ENCODE measurements at regions not wholly inside any gene's neighbourhood (a gene's known extent, or its start where the extent isn't known, plus 50 kb on each side); places are given as distances from the start of the nearest gene placed in this dataset.
"Not testable (repeated sequence)": the region's sequence is repeated elsewhere in the genome, so short reads cannot be mapped to it uniquely, and the experiment has no call there.

DNA sequence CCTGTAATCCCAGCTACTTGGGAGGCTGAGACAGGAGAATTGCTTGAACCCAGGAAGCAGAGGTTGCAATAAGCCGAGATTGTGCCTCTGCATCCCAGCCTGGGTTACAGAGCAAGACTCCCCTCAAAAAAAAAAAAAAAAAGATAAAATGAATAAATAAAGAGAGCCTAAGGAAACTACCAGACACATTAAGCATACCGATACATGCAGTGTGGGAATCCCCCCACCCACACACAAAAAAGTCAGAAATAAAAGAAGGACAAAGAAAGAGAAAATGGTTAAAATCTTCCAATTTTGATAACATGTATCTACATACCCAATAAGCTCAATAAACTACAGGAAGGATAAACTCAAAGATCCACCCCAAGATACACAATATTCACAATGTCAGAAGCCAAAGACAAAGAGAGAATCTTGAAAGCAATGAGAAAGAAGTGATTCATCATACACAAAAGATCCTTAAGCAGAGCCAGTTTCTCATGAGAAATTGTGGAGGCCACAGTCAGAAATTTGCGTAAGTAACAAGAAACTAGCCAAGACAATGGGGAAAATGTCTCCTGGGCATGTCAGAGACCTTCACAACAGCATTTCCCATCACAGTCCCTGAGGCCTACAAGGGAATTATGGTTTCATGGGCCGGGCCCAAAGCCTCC, 1197.0 kb downstream of the AMY1C start:
- no peak for DNase-seq (ENCODE audit: low read depth in 2 of 2)

DNA sequence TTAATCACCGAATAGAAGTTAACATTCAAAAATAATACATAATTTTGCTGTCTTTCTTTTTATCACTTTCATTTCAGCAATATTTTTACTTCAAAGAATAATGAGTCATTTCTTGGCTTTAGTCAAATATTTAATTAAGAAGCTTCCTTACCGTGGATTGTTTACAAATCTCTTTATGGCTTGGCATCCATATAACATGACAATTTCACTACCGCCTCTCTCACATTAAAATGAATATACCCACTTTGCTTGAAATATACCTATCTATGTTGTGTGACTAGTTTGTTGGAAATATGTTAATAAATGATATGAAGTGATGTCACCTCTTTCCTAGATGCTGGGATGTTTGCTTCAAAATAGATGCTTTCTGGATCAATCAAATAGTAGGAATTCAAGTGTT, 1203.9 kb downstream of the AMY1C start:
- no peak for DNase-seq (ENCODE audit: low read depth in 2 of 2)

DNA sequence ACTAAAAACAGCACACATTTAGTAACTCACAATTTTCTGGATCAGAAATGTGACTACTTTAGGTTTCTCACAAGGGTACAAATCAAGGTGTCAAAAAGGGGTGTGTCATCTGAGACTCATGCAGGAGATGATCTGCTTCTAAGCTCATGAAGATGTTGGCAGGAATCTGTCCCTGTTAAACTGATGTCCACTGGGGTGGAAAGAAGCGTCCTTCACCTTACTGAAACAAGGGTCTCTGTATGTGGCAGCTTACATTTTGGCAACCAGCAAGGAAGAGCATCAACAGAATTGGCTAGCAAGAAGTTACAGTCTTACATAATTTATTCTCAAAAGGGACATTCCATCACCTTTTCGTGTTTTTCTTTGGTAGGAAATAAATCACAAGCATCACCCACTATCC, 1223.8 kb downstream of the AMY1C start:
- DNase-seq (ENCODE audit: low read depth in 2 of 2), result no peak

DNA sequence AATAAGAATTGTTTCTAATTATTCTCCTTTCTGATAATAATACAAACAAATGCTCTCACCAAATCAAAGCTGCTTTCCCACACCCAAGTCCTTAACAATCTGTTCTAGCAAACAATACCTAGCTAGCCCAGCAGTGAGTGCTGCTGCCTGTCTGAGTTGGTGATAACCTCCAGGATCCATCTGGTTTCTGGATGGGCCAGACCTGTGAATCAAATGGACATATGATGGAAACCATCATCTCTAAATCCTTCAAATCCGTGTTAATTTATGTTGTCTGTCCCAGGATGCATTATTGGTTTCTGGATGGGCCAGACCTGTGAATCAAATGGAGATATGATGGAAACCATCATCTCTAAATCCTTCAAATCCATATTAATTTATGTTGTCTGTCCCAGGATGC, 1230.0 kb downstream of the AMY1C start:
- DNase-seq (ENCODE audit: low read depth in 2 of 2), result no peak

DNA sequence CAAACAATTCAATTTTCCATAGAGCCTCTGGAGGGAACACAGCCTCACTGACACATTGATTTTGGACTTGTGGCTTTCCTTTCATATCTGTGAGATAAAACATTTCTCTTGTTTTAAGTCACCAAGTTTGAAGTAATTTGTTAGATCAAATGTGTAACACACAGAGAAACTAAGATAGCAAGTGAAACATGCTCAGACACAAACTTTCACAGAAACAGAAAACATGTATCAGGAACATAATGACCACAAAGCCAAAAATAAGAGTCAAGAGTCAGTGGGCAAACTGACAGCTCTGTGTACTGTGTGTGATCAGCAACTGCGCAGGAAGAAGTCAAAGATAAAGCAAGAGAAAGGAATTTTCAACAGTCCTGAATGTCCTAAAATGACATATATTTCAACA, 1237.5 kb downstream of the AMY1C start:
- DNase-seq (ENCODE audit: low read depth in 2 of 2), result no peak

DNA sequence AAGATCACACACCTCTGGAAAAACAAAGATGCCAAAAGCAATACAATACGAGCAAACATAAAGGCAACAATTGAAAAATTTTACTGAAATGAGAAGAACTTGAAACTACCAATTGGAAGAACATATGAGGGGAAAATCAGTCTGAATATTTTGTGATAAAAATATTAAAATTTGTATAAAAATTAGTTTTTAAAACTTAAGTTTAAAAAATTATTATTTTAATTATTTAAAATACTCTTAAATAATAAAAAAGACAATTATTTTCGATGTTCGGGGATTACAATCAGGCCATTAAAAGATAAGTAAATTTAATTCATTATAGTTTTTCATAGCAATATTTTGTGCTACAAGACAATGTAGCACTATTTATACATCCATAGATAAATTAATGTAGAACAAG, 1239.3 kb downstream of the AMY1C start:
- no peak for DNase-seq (ENCODE audit: low read depth in 2 of 2)

DNA sequence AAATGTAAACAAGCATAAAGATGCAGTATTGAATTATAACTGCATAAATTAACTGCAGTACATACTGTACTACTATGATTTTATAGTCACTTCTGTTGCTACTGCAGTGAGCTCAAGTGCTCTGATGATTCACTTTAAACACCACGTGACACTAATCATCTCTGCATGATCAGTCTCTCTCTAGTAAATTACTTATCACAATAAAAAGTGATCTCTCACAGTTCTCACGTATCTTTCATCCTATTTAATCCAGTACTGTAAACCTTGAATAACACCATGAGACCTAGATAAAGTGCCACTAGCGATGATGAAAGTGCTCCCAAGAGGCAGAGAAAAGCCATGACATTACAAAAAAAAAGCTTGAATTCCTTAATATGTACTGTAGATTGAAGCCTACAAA, 1242.0 kb downstream of the AMY1C start:
- DNase-seq (ENCODE audit: low read depth in 2 of 2), result no peak

DNA sequence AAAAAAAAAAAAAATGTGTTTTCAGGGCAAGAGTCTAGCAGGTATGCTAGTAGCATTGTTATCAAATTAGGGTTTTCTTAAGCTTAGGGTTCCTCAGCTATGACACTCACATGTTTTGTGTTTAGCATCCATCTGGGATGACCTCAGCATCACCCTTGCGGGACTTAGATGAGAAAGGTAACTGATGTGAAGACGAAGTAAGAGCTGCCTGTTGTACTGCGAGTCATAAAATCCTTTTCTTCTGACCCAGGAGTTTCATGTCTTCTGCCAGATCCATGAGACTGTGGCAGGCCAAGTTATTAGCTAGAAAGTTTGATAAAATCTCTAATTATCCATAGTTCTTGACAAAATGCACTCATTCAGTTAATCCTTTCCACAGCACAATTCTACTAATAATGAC, 1251.1 kb downstream of the AMY1C start:
- no peak for DNase-seq (ENCODE audit: low read depth in 2 of 2)

DNA sequence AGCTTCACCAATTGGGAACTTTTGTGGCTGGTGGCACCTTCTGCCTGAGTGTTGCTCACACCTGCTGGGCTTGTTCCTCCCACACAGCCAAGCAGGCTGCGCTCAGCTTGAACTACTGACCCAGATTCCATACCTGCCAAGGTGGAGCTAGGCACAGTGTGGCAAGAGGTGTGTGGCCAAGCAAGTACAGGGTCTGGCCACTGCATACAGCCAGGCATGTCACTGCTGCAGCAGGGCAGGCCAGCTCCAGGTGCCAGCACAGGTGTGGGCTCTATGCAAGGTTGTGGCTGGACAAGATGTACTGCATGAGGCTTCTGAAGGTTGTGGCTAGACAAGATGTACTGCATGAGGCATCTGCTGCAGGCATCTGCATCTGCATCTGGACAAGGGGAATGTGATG, 1254.8 kb downstream of the AMY1C start:
- no peak for DNase-seq (ENCODE audit: low read depth in 2 of 2)

DNA sequence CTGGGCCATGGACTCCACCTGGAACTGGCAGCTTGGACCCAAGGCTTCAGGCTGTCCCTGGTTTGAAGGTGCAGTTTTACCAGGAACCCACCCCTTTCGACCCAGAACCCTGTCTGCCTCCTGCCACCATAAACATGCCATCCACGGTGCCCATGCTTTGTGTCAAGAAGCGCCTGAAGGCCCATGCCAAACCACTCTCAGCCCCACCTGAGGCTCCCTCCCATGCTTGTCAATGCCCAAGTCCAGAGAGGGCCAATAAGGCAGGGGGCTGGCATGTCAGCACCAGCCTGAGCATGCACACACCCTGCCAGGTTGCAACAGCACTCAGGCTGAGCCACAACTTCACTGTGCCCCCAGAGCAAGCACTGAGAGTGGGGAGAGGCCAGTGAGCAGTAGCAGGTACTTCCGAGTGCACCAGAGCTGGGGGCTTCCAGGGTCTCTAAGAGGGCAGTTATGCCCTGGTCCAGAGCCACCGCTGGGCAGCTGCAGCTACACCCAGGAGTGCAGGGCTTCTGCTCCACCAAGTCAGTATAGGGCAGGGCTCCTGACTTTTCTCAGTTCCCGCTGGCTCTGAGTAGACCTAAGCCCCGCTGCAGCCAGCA, 1256.0 kb downstream of the AMY1C start:
- DNase-seq (ENCODE audit: low read depth in 2 of 2), result no peak

DNA sequence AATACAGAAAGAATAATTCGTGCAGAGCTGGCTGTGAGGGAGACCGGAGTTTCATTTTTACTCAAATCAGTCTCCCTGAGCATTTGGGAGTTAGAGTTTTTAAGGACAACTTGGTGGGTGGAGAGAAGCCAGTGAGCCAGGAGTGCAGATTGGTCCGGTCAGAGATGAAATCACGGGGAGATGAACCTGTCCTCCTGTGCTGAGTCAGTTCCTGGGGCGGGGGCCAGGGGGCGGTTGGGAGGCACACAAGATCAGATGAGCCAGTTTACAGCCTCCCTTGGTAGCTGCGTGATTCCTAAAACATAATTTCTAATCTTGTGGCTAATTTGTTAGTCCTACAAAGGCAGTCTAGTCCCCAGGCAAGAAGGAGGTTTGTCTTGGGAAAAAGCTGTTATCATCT, 1267.9 kb downstream of the AMY1C start:
- DNase-seq (ENCODE audit: low read depth in 2 of 2), result no peak

DNA sequence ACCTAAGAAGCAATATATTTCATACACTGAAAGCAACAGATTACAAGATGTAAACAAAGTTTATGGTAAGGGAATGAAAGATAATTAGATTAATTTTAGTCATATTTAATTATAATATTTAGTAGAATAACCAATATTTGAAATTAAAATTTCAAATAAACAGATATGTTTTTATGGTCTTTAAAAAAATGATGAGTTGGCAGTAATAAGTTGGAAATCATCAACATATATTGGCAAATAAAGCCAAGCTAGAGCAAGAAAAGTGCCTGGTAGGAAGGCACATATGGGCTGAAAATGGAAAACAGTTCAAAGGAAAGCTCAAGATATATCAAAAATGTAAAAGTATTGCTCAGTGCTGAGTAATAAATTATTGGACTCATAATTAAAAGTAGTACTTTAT, 1274.0 kb downstream of the AMY1C start:
- no peak for DNase-seq (ENCODE audit: low read depth in 2 of 2)

DNA sequence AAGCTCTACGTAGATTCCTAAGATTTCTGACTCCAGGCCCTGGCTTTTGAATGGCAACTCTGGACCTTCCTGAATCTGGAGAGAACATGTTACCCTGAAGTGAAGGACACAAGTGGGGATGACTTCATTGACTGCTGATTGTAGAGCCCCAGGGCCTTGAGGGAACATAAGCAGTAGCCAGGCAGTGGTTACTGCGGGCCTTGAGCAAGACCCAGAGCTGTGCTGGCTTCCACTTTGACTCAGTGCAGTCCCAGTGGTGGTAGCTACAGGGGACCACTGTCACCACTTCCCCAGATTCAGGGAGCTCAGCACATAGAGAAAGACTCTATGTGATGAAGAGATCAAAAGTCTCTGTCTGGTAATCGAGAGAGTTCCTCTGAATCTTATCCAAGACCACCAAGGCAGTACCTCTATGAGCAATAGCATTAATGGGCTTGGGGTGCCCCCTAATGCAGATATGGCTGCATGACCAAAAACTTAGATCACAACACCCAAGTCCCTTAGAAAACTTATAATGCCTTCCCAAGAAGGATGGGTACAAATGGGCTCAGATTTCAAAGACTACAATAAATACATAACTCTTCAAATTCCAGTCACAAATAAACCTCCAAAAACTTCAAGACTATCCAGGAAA, 1278.3 kb downstream of the AMY1C start:
- no peak for DNase-seq (ENCODE audit: low read depth in 2 of 2)

DNA sequence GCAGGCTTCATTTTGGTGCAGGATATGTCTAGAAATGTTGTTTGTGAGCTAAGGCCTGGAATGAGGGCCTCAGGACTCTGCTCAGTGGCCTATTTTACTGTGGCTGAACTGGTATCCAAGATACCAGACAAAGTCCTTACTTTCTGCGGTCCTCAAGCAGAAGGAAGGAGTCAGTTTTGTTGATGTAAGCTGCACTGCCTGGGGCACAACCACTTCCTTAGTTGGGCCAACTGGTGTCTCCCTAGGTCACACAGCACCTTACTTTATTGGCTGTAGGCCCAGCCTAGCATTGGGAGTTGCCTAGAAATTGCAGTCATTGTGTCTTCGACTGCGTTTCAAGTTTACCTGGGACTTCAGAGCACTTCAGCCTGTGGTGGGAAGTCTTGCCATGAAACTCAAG, 1322.7 kb downstream of the AMY1C start:
- DNase-seq (ENCODE audit: low read depth in 2 of 2), result no peak

DNA sequence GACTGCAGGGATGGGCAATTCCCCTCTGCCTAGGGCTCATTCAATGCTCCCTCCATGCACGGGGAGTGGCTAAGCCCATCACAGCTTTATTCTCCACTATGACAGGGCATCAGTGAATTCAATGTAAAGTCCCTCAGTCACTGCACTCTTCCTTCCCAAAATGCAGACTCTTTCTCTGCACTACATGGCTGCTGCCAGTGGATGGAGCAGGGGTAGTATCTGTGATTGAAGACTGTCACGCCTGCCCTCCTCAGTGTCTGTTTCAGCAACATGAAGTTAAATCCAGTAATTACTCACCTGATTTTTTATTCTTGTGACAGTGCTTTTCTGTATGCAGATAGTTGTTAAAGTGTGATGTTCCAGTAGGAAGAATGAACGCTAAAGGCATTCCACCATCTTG, 1323.2 kb downstream of the AMY1C start:
- DNase-seq (ENCODE audit: low read depth in 2 of 2), result no peak

DNA sequence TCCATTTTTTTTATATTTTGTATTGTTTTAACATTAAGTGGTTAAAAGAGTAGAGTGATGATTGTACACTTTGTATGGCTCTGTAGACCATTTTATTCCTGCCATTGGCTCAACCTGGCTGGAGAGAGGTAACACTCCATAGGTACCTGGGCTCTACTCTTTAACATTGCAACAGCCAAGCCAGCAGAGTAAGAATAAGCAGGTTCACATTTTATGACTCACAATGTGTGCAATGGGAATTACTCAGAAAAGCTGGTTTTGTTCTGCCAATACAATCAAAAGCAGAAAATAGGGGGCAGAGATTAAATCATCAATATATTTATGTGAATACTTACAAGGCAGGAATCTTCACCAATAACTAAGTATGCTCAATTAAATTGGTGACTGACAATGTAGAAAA, 1324.0 kb downstream of the AMY1C start:
- no peak for DNase-seq (ENCODE audit: low read depth in 2 of 2)

DNA sequence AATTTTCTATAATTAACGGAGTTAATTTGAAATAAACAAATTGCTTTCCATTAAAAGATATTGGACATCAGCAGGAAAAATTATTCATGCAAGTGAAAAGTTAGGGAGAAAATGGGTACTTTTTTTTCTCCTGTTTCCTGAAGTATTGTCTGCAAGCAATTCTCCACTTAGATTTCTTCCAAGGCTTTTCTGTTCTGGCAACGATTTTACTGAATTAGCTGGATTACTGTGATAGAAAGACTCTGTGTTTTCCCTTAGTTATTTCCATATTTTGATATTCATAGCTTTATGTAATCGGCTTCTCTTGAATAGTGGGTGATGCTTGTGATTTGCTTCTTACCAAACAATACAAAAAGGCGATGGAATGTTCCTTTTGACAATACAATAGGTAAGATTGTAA, 1333.9 kb downstream of the AMY1C start:
- no peak for DNase-seq (ENCODE audit: low read depth in 2 of 2)

DNA sequence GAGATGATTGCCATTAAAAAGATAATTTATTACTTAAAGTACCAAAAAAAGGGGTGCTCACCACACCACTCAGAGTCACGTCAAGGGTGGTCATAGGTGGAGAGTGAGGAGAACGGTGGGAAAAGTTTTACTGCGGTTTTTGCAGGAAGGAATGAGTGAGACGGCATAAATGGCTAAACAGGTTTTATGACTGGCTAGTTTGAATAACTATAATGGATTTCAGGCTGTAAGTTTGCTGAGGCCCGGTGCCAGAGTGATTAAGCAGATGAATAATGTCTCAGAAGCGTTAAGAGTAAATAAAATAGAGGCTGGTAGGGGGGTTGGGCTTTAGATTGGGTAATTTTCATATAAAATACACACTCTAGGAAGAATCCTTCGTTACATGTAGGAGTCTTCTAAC, 1337.8 kb downstream of the AMY1C start:
- DNase-seq (ENCODE audit: low read depth in 2 of 2), result no peak

DNA sequence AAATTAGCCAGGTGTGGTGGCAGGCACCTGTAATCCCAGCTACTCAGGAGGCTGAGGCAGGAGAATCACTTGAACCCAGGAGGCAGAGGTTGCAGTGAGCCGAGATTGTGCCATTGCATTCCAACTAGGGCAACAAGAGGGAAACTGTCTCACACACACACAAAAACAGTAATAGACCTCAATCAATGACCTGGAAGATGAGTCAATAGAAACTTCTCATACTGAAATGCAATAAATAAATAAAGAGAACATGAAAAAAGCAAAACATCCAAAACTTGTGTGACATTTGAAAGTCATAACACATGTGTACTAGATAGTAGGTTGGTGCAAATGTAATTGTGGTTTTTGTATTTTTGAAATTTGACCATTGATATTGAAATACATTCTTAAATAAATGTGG, 1338.5 kb downstream of the AMY1C start:
- DNase-seq (ENCODE audit: low read depth in 2 of 2), result no peak

DNA sequence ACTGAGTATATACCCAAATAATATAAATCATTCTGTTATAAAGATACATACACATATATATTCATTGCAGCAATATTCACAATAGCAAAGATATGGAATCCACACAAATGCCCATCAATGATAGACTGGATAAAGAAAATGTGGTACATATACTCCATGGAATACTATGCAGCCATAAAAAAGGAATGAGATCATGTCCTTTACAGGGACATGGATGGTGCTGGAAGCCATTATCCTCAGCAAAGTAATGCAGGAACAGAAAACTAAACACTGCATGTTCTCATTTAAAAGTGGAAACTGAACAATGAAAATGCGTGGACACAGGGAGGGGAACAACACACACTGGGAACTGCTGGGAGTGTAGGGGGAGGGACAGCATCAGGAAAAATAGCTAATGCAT, 1344.2 kb downstream of the AMY1C start:
- not testable (repeated sequence) for DNase-seq (ENCODE audit: low read depth in 2 of 2)

DNA sequence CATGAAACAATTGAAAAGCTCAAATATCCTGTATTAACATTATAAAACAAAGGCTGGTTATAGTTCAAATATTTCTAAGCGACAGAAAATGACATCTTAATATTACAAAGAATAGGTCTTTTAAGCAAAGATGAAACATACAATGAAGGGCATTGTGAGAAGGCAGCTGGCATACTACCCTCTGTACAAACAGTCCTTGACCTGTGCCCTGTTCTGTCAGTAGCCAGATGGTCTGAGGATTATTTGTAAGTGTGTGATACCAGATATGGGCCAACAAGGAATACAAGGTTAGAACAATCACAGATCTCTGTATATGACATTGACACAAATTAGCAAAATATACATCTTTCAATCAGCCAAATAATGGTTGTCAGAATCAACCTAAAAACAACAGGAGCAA, 1350.4 kb downstream of the AMY1C start:
- no peak for DNase-seq (ENCODE audit: low read depth in 2 of 2)

DNA sequence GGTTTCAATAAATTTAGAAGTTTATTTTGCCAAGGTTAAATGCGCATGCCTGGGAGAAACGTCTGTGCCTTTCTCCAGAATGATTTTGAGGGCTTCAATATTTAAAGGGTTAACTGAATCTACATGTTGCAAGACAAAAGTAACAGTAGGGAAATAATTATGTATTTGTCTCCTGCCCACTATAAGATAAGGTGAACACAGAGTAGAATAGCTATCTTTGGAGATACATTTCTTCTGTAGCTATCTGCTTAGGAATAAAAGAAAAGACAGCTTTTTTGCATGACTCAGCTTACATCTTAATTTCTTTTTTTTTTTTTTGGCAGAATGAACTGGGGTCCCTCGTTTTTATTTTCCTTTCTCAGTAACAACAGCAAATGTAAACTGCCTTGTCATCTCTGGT, 1351.6 kb downstream of the AMY1C start:
- no peak for DNase-seq (ENCODE audit: low read depth in 2 of 2)

DNA sequence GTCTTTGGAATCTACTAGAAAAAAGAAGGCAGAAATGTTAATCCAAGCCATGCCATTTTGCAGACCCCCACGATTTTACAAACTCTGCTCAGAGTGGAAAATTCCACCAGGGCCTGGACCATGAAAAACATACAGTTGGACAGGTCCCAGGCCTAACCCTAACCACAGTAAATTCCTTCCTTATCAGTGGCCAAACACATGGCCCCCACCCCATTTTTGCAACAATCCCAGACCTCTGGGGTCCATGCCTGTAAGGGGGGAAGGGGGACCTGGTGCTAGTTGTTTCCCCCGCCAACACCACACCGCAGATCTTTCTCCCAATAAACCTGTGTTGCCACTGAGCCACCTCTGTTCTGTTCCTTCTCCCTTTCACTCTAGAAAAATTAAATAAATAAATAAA, 1352.7 kb downstream of the AMY1C start:
- no peak for DNase-seq (ENCODE audit: low read depth in 2 of 2)

DNA sequence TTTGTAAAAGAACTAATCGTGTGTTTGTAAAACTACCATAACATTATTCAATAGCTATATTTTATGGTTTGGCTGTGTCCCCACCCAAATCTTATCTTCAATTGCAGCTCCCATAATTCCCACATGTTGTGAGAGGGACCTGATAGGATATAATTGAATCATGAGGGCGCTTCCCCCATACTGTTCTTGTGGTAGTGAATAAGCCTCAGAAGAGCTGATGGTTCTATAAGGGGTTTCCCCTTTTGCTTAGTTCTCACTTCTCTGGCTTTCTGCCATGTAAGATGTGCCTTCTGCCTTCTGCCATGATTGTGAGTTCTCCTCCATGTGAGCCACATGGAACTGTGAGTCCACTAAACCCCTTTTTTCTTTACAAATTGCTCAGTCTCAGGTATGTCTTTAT, 1372.3 kb downstream of the AMY1C start:
- no peak for DNase-seq (ENCODE audit: low read depth in 2 of 2)

Data from stimulated activated CD4-positive, alpha-beta T cell treated with anti-CD3 and anti-CD28 coated beads, Interleukin-4, amount 100 ng/mL, for 48 hours (primary cell).